CD14-positive monocyte (primary cell): ENCODE measurements at regions not wholly inside any gene's neighbourhood (a gene's known extent, or its start where the extent isn't known, plus 50 kb on each side); places are given as distances from the start of the nearest gene placed in this dataset.

Source experiments
- DNase-seq, 3 donors: peaks; one replicate each; pipeline ENCODE4 v3.0.0-alpha.2; 2011 to 2022
- H2AFZ ChIP-seq: 2 replicates; pipeline ENCODE4 v1.6.0; 2012; ENCODE audit warnings: mild to moderate bottlenecking, low read depth, low read length, inconsistent platforms; ENCODE audit not compliant: insufficient read depth, poor library complexity, severe bottlenecking
- H3K27ac ChIP-seq, 2 donors: 1 replicate in 1 of 2; 2 replicates in 1 of 2; pipeline ENCODE4 v1.5.1; 2012 to 2013; ENCODE audit warnings: low read length in 2 of 2, control low read depth in 1 of 2, inconsistent platforms in 1 of 2, low read depth in 1 of 2, mild to moderate bottlenecking in 1 of 2
- H3K27me3 ChIP-seq, 2 donors: one replicate each; pipeline versions ENCODE4 v1.6.0 to v1.6.1; 2011 to 2013; ENCODE audit warnings: low read length in 2 of 2; ENCODE audit not compliant: control insufficient read depth in 2 of 2, insufficient read depth in 2 of 2
- H3K36me3 ChIP-seq, 2 donors: replicated peaks in 1 of 2; 1 replicate in 1 of 2; 2 replicates in 1 of 2; pipeline versions ENCODE4 v1.5.1 to v1.6.1; 2012 to 2013; ENCODE audit warnings: low read length in 2 of 2, control low read depth in 1 of 2, inconsistent platforms in 1 of 2, mild to moderate bottlenecking in 1 of 2; ENCODE audit not compliant: insufficient read depth in 2 of 2, control insufficient read depth in 1 of 2
- H3K4me1 ChIP-seq, 2 donors: 1 replicate in 1 of 2; 2 replicates in 1 of 2; pipeline versions ENCODE4 v1.5.1 to v1.6.1; 2012 to 2013; ENCODE audit warnings: low read length in 2 of 2, control low read depth in 1 of 2, inconsistent platforms in 1 of 2, mild to moderate bottlenecking in 1 of 2, moderate library complexity in 1 of 2; ENCODE audit not compliant: insufficient read depth in 2 of 2, control insufficient read depth in 1 of 2
- H3K4me2 ChIP-seq: replicated peaks from 2 replicates; pipeline ENCODE3; 2012; ENCODE audit warnings: low read length, moderate library complexity, mild to moderate bottlenecking; ENCODE audit not compliant: poor library complexity, severe bottlenecking; ENCODE audit errors: extremely low read depth
- H3K4me3 ChIP-seq, 3 experiments: fragments of 200-600 bp in 1 of 3; sonication (generic) in 1 of 3; replicated peaks in 1 of 3; 1 replicate in 2 of 3; 2 replicates in 1 of 3; pipeline ENCODE4 v1.5.1; 2011 to 2013; ENCODE audit warnings: low read length in 3 of 3, mild to moderate bottlenecking in 3 of 3, control low read depth in 2 of 3, low read depth in 2 of 3, inconsistent platforms in 1 of 3, moderate library complexity in 1 of 3
- H3K79me2 ChIP-seq: 2 replicates; pipeline ENCODE4 v1.6.0; 2012; ENCODE audit warnings: mild to moderate bottlenecking, control low read depth, inconsistent platforms, low read length, moderate library complexity; ENCODE audit not compliant: insufficient read depth
- H3K9ac ChIP-seq: 2 replicates; pipeline ENCODE4 v1.6.0; 2017; ENCODE audit warnings: low read length, mild to moderate bottlenecking; ENCODE audit not compliant: insufficient read depth, poor library complexity, severe bottlenecking
- H3K9me3 ChIP-seq, 2 donors: replicated peaks in 1 of 2; 1 replicate in 1 of 2; 2 replicates in 1 of 2; pipeline versions ENCODE4 v1.5.1 to v1.6.1; 2012 to 2013; ENCODE audit warnings: low read length in 2 of 2, control low read depth in 1 of 2; ENCODE audit not compliant: control insufficient read depth in 1 of 2, insufficient read depth in 1 of 2
- H4K20me1 ChIP-seq: 2 replicates; pipeline ENCODE4 v1.6.0; 2012; ENCODE audit warnings: mild to moderate bottlenecking, low read length, control low read depth, moderate library complexity; ENCODE audit not compliant: insufficient read depth
- H3K27ac Mint-ChIP-seq, 7 donors: one replicate each; pipeline ENCODE4 v1.8.0; 2020; ENCODE audit warnings: mild to moderate bottlenecking in 7 of 7, mixed read lengths in 7 of 7, moderate library complexity in 6 of 7, inconsistent platforms in 2 of 7
- H3K27me3 Mint-ChIP-seq, 3 donors: one replicate each; pipeline ENCODE4 v1.8.0; 2021 to 2022; ENCODE audit warnings: low read depth in 3 of 3, mild to moderate bottlenecking in 3 of 3, mixed read lengths in 3 of 3, moderate library complexity in 3 of 3, inconsistent platforms in 1 of 3
- H3K36me3 Mint-ChIP-seq, 2 donors: one replicate each; pipeline ENCODE4 v1.8.0; 2020; ENCODE audit warnings: mixed read lengths in 2 of 2, inconsistent platforms in 1 of 2, mild to moderate bottlenecking in 1 of 2
- H3K4me1 Mint-ChIP-seq: one replicate; pipeline ENCODE4 v1.8.0; 2020; ENCODE audit warnings: mild to moderate bottlenecking, mixed read lengths
- H3K4me3 Mint-ChIP-seq, 2 donors: one replicate each; pipeline ENCODE4 v1.8.0; 2020; ENCODE audit warnings: mild to moderate bottlenecking in 2 of 2, mixed read lengths in 2 of 2, moderate library complexity in 1 of 2
- H3K9me3 Mint-ChIP-seq, 7 donors: one replicate each; pipeline ENCODE4 v1.8.0; 2020 to 2022; ENCODE audit warnings: mixed read lengths in 7 of 7, mild to moderate bottlenecking in 6 of 7, moderate library complexity in 6 of 7, inconsistent platforms in 2 of 7
- CTCF ChIP-seq: fragments of 200-600 bp; IDR thresholded peaks from one replicate; pipeline ENCODE4 v1.8.0; 2022; ENCODE audit warnings: antibody characterized with exemption, mild to moderate bottlenecking
- WGBS: methylation state at CpG from one replicate; pipeline ENCODE4 v1.1.5; 2013; ENCODE audit warnings: missing lambda C conversion rate; ENCODE audit not compliant: insufficient coverage; 5-methylcytosine and 5-hydroxymethylcytosine counted together
- intact Hi-C, 2 donors: fragments of 100-400 bp; cut with micrococcal nuclease; formaldehyde crosslinking; loops; one replicate each; pipeline versions ENCODE4 v1.15.0 to v1.15.1; 2023

- H3K4me3 Mint-ChIP-seq, result no peak overlapping the region
- H3K36me3 Mint-ChIP-seq, result no peaks in the 10 kb centered on the region
- H3K4me2 ChIP-seq, result no peak overlapping the region
- TF ChIP-seq CTCF, result no peak
- H3K27ac Mint-ChIP-seq, result no peak overlapping the region
- no peaks in the 10 kb centered on the region for H3K79me2 ChIP-seq
- intact Hi-C loops, result no loop called here
- DNase-seq, result no peak
- no peaks in the 10 kb centered on the region for H3K27me3 Mint-ChIP-seq
- WGBS, result no CpG with 5 or more reads among the region's 2 CpGs
- no peak overlapping the region for H3K9ac ChIP-seq
- H3K27ac ChIP-seq, result no peak overlapping the region
- H3K9me3 Mint-ChIP-seq, result no peaks in the 10 kb centered on the region
- no peak overlapping the region for H2AFZ ChIP-seq
- no peaks in the 10 kb centered on the region for H3K4me1 Mint-ChIP-seq
- no peaks in the 10 kb centered on the region for H3K4me1 ChIP-seq
- no peaks in the 10 kb centered on the region for H3K9me3 ChIP-seq
- no peaks in the 10 kb centered on the region for H4K20me1 ChIP-seq
- no peaks in the 10 kb centered on the region for H3K27me3 ChIP-seq
- no peak overlapping the region for H3K4me3 ChIP-seq
- H3K36me3 ChIP-seq, result no peaks in the 10 kb centered on the region
Measured at GRCh38 chr4:132214519-132214918, 934.6 kb upstream of the PCDH10 start.

GRCh38 chr4:132218406-132218805, 930.7 kb upstream of the PCDH10 start:
- Mint-ChIP-seq H3K27me3 (no peaks in the 10 kb centered on the region), H3K27ac (no peak overlapping the region), H3K9me3 (peaks cover 0 to 5% (median 0%) of the 10 kb centered on the region in 7 donors), H3K4me1 (no peaks in the 10 kb centered on the region), H3K36me3 (no peaks in the 10 kb centered on the region), H3K4me3 (no peak overlapping the region)
- no peak for DNase-seq
- Histone ChIP-seq H3K9ac (no peak overlapping the region), H3K79me2 (no peaks in the 10 kb centered on the region), H3K36me3 (no peaks in the 10 kb centered on the region), H4K20me1 (no peaks in the 10 kb centered on the region), H3K27me3 (no peaks in the 10 kb centered on the region), H3K4me1 (no peaks in the 10 kb centered on the region), H3K27ac (no peak overlapping the region), H2AFZ (no peak overlapping the region), H3K9me3 (peaks cover 0 to 3% of the 10 kb centered on the region in 2 donors), H3K4me3 (no peak overlapping the region), H3K4me2 (no peak overlapping the region)
- no peak for TF ChIP-seq CTCF
- intact Hi-C loops, result no loop called here
- WGBS, result 80% methylated on average over 1 of the region's 1 CpG
